HG02763 (cell line): ENCODE measurements at regions not wholly inside any gene's neighbourhood (a gene's known extent, or its start where the extent isn't known, plus 50 kb on each side); places are given as distances from the start of the nearest gene placed in this dataset.
A peak's percentile ranks its signal among the peaks of the same experiment; 100 is the strongest.
"Not testable (repeated sequence)": the region's sequence is repeated elsewhere in the genome, so short reads cannot be mapped to it uniquely, and the experiment has no call there.

Source experiments
- ATAC-seq: cut with Tn5 transposase; IDR thresholded peaks from one replicate; pipeline ENCODE4 v1.9.1; 2021; ENCODE audit warnings: mild to moderate bottlenecking, moderate library complexity; ENCODE audit not compliant: unreplicated experiment

GRCh38 chr5:158226496-158226895 lies 367.6 kb upstream of the CLINT1 start:
- no peak for ATAC-seq

DNA sequence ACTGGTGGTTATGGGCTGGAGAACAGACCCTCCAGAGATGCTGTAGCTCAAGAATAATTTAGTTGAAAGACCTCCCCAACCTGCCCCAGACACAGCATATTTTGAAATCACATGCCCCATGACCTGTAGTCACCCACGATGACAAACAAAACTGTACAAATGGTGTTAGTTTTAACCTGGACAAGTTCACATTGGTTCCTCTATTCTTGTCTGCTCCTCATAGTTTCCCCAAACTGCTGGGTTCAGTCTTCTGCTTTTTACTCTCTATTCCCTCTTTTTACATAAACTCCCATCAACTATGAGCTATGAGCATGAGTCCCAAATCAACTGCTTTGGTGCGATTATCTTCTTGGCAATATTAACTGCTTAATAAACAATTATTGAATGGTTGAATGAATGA lies 365.3 kb upstream of the CLINT1 start:
- ATAC-seq, result no peak

DNA sequence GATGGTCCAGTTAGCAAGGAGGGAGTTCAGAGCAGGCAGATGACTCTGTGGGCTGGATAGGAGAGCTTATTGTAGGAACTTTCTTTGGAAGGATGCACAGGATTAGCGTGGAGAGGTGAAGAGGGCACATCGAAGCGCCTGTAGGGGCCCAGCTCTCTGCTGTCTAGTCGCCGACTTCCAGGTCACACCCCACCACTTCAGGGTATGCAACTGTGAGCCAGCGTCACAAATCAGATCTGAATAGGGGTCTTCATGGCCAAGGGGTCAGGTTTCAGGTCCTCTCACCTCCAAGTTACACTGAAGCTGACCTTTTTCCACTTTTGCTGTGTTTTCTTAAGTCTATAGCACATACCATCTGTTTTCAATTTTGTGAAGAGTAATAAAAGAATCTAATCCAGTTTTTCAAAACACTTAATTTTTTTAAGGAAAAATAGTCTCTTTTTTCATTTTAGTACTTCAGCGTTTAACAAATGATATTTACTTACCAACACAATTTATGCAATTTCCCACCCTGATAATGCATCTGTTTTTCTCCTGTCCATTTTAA lies 364.2 kb upstream of the CLINT1 start:
- no peak for ATAC-seq

DNA sequence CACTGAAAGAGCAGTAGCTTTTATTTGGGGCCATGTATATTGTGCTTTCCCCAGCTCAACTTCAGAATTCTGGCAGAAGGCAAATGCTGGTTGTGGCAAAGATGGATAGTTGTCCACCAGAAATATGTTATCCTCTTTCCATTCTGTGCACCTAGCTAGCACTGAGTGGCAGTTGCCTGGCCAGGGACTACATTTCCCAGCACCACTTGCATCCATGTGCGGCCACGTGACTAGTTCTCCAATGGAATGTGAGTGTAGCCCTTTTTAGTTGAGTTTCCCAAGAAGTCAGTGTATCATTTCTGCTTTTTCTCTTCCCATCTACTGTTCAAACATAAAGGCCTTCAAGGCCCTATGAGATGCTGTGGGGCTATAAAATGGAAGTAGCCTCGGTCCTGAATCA lies 354.0 kb upstream of the CLINT1 start:
- no peak for ATAC-seq

GRCh38 chr5:158212237-158212636 lies 353.3 kb upstream of the CLINT1 start:
- no peak for ATAC-seq

DNA sequence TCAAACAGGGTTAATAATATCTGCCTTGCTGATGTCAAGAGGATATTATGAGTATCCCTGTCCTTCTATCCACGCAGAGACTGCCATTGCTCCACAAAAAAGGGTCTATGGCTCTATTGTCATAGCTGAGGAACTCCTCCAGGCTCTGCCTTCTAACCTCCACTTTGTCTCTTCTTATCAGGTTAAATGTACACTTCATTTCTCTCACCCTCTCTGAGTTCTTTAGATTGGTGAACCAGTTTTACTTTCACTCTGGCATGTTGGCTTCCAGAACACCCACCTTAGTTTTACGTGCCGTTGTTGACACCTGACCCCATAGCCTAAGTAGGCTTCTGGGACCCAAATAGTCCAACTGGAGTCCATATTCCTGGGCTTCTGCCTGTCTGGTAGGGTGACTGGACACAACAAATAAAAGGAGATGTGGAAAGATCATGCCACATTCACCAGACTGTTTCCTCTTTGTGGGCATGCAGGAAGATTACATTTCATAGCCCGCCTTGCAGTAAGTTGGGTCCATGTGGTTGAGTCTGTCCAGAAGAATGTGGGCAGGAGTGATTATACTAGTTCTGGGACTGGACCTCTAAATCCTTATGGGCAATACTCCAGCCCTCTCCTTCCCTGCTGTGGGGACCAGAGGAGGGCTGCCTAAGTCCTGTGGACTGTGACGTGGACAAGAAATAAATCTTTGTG lies 350.4 kb upstream of the CLINT1 start:
- ATAC-seq, result no peak

GRCh38 chr5:158207733-158208132 lies 348.8 kb upstream of the CLINT1 start:
- ATAC-seq, result no peak

GRCh38 chr5:158205992-158206391 lies 347.0 kb upstream of the CLINT1 start:
- no peak for ATAC-seq

DNA sequence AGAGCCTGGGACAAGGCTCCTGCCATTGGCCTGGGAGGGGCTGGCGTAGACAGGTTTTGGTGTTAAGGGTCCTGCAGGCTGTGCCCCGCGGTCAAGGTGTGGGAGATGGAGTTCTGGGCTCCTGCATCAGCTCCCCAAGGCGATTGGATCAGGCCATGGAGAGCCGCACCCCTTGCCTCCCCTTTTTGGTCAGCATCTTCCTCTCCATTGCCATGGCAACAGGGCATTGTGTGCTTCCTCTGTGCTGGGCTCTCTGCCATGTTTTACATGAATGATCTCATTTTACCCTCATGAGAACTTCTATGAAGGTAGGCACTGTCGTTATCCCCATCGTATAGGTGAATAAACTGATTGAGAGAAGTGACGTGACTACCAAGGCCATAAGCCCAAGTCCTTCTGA lies 344.3 kb upstream of the CLINT1 start:
- ATAC-seq, result no peak

DNA sequence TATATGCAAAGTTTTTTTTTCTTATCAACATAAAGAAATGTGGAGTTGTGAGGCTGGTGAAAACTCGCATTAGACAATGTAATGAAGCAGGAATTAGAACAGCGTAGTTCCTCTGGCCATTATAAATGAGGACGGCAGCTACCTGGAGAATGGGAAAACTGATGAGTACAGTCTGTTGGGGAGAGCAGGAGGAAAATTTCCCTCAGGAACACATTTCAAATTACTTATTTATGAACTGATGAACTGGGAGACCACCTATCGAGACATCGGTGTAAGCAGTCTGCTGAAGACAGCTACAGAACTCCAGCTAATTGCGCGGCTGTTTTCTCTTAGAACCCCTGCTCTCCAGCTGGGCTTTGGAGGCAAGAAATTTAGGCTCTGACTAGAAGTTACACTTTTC lies 343.9 kb upstream of the CLINT1 start:
- no peak for ATAC-seq

DNA sequence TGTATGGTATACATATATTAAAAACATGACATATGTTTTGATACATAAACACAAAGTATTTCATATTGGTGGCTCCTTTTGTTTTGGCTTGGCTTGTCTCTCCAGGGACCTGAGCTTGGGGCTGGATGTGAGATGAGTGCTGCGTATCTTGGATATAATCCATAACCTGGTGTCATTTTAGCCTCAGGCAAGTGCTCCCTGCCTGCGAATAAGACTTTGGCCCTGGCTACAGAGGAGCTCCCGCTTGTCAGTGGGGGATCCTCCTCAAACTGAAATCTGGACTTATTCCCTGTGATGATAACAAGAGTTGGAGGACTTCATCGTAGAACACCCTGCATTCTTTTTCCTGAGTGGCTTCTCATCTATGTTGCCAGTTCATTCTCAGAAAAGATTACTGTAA lies 341.7 kb upstream of the CLINT1 start:
- no peak for ATAC-seq

DNA sequence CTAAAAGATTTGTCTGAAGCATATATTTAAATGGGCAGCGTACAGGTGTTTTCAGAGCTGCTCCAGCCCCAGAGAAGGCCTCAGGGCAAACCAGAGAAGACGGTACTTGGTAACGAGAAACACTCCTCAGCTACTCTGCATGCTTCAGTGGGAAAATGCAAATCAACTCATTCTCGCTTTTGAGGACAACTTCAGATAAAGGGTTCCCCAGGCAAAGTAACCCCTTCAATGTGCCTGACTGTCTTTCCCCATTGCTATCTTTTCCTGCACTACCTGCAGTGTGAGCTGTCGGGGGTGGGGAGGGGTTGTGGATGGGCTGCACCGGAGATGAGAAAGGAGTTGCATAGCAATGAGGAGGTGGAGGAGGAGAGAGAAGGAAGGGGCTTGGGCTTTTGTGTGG lies 339.7 kb upstream of the CLINT1 start:
- ATAC-seq, result peak; percentile 92

GRCh38 chr5:158195416-158196210 lies 336.7 kb upstream of the CLINT1 start:
- ATAC-seq, result no peak

DNA sequence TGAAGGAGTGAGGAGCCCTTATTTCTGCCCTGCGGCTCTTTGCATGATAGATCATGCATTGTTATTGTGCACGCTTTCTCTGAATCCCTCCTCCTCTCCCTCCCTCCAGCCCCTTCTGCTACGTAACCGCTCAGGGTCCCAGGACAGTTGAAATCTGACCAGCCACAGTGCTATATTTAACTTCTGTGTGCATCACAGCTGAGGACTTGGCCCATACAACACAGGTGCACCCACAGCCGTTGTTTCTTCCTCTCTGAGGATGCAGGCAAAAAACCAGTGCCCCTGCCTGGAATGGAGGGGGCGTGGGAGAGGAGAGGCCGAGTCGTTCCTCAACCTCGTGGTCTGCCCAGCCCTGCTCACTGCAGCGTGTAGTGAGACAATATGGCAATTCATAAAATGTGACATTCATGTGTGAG lies 335.6 kb upstream of the CLINT1 start:
- no peak for ATAC-seq

GRCh38 chr5:158193395-158193794 lies 334.4 kb upstream of the CLINT1 start:
- ATAC-seq, result not testable (repeated sequence)

GRCh38 chr5:158180407-158180806 lies 321.5 kb upstream of the CLINT1 start:
- no peak for ATAC-seq

- ATAC-seq, result no peak
Measured at GRCh38 chr5:158179271-158179670, 320.3 kb upstream of the CLINT1 start.

GRCh38 chr5:158178535-158178934 lies 319.6 kb upstream of the CLINT1 start:
- ATAC-seq, result no peak

DNA sequence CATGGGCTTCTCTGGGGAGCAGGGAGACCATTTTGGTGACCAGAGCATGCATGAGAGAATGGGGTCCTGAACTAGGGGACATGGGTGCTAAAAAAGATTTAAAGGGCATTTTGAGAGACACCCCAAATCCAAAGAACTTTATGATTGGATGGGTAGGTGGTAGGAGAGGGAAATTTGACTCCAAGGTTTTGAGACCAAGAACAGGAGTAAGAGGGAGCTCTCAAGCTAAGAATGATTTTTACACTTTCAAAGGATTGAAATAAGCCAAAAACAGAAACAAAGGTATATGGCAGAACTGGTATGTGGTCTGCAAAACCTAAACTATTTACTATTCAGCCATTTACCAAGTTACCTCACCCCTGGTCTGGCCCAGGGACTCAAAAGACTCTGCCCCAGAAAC lies 318.2 kb upstream of the CLINT1 start:
- ATAC-seq, result no peak

DNA sequence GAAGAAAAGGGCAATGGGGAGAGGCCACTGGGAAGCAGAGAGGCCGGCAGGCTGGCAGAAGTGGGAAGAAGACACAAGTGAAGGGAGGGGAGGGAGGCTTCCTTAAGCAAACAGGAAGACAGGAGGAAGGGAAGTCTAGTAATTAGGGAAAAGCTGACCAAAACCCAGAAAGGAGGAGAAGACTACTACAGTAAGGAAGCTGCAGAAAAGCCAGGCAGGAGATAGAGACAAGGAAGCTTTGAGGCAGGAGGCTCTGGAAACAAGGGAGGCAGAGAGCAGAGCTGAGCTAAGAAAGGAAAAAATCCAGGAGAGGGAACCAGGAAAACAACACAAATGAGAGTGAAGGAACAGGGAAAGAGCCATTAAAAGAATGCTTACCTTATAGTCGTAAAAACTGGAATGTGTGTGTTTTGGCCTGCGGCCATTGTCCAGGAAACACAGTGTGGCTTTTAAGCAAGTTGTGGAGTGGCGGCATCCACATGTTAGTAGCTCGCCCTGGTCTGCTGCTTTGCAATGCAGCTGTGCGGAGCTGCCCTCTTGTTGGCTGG lies 317.1 kb upstream of the CLINT1 start:
- ATAC-seq, result no peak

GRCh38 chr5:158174918-158175851 lies 316.2 kb upstream of the CLINT1 start:
- no peak for ATAC-seq
